Astrocyte of the cerebellum (primary cell): ENCODE measurements at regions not wholly inside any gene's neighbourhood (a gene's known extent, or its start where the extent isn't known, plus 50 kb on each side); places are given as distances from the start of the nearest gene placed in this dataset.

Experiments used
- DNase-seq: peaks from one replicate; pipeline ENCODE4 v3.0.0-alpha.2; 2011; ENCODE audit warnings: low read depth
- H3K4me3 ChIP-seq: 2 replicates; pipeline ENCODE4 v1.5.1; 2011; ENCODE audit warnings: mild to moderate bottlenecking, low read depth, low read length, moderate library complexity
- in situ Hi-C: cut with HindIII; loops from 2 replicates; pipeline ENCODE4 v1.10.0; 2017; ENCODE audit warnings: low sequenced_read_pairs
- TF ChIP-seq, protein P1 (sequence below): IDR thresholded peaks from 2 replicates; pipeline ENCODE4 v1.5.1; 2012; ENCODE audit warnings: low read length, low read depth, moderate library complexity, mild to moderate bottlenecking; ENCODE audit errors: missing control alignments

DNA sequence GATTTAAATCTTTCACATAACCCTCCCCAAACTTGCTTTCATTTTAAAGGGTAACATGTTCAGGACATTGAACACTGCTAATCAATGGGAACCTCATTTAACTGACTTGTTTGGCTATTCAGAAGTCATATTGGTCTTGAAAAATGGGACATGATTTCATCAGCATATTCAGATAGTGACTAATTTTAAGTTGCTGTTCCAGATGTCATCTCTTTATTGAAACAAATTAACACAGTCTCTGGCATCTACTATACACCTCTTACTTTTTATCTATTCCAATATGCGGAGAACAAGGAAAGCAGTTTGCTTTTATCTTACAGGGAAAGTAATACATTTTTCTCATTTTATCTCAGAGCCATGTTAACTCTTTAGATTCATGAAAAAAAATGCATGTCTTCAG is 310.1 kb downstream of the S1PR1 start:
- H3K4me3 ChIP-seq = no peak overlapping the region
- DNase-seq = no peak
- TF ChIP-seq, protein P1, sequence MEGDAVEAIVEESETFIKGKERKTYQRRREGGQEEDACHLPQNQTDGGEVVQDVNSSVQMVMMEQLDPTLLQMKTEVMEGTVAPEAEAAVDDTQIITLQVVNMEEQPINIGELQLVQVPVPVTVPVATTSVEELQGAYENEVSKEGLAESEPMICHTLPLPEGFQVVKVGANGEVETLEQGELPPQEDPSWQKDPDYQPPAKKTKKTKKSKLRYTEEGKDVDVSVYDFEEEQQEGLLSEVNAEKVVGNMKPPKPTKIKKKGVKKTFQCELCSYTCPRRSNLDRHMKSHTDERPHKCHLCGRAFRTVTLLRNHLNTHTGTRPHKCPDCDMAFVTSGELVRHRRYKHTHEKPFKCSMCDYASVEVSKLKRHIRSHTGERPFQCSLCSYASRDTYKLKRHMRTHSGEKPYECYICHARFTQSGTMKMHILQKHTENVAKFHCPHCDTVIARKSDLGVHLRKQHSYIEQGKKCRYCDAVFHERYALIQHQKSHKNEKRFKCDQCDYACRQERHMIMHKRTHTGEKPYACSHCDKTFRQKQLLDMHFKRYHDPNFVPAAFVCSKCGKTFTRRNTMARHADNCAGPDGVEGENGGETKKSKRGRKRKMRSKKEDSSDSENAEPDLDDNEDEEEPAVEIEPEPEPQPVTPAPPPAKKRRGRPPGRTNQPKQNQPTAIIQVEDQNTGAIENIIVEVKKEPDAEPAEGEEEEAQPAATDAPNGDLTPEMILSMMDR = no peak
- in situ Hi-C loops = no loop called here

DNA sequence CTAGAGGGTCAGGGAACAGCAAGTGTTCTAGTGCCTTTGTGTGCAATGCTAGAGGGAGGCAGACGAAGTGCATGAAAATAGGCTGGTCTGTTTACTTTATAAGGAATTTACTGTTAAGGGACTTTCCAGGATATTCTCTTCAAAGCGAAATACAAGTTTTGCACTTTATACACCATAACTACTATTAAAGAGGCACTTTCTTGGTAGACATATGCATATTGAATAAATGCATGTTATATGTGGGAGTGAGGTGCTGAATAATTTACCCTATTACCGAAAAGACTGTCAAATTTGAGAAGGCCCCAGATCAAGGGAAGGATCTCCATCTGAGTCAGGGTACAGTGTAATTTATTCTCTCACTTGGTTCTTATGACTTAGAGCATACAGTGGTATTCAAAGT is 310.5 kb downstream of the S1PR1 start:
- in situ Hi-C loops = no loop called here
- H3K4me3 ChIP-seq = no peak overlapping the region
- TF ChIP-seq, protein P1 = no peak
- DNase-seq = no peak

DNA sequence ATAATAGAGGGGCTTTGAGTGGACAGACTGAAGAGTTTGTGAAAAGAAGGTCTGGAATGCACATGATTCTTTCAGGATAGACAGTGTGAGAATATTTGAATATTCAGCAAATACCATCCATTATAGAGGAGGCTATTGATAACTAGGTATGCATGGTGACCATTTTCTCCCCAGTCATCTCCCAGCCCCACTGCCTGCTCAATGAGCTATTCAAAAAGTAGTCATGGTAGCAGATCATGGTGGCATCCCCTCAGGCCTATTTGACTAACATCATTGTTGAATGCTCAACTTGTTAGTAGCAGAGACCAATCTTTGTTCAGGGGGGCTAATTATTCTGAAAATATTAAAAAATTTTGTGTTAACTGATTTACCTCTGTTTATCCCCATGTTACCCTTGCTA is 311.6 kb downstream of the S1PR1 start:
- DNase-seq = no peak
- in situ Hi-C loops = no loop called here
- no peak overlapping the region for H3K4me3 ChIP-seq
- TF ChIP-seq, protein P1 = no peak

DNA sequence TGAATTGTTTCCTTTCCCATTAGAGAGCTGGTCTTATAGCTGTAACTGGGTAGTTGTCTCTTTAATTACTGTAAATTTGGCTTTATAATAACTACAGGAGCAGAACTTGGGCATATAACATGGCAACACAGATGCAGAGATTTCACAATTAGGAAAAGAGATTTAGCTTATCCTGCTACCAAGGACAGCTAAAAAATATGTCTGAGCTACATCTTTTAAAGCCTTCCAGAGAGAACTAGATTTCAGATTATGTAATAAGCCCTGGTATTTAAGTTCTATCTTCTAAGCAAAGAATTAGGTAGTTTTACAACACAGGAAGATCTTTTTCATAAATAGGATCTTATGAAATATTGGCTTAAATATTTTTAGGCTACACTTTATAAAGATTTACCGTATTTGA is 313.8 kb downstream of the S1PR1 start:
- DNase-seq = no peak
- in situ Hi-C loops = no loop called here
- TF ChIP-seq, protein P1 = no peak
- no peak overlapping the region for H3K4me3 ChIP-seq

DNA sequence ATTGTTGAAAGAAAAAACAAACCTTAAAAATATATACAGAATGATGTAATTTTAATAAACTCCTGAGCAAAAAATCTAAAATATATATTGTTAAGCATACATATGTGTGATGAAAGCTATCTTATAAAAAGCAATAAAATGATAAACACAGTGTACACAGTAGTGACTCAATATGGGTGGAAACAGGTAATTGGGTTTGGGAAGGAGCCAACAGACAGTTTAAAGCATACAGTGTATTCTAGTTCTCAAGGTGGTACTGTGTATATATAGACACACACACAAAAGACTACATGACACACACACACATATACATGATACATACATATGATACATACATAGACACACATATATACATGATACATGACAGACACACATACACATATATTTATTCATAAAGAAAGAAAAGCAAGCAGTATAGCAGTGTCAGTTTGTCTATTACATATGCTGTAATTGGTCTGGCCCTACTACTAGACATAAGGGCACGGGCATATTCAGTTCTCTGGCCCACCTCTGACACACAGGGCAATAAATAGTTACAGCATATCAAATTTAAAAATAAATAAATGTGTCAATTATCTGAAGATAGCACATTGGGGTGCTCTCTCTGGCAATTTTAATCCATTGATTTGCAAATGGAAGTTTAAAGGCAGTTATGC is 330.2 kb downstream of the S1PR1 start:
- in situ Hi-C loops = no loop called here
- no peak overlapping the region for H3K4me3 ChIP-seq
- no peak for DNase-seq
- TF ChIP-seq, protein P1 = no peak

DNA sequence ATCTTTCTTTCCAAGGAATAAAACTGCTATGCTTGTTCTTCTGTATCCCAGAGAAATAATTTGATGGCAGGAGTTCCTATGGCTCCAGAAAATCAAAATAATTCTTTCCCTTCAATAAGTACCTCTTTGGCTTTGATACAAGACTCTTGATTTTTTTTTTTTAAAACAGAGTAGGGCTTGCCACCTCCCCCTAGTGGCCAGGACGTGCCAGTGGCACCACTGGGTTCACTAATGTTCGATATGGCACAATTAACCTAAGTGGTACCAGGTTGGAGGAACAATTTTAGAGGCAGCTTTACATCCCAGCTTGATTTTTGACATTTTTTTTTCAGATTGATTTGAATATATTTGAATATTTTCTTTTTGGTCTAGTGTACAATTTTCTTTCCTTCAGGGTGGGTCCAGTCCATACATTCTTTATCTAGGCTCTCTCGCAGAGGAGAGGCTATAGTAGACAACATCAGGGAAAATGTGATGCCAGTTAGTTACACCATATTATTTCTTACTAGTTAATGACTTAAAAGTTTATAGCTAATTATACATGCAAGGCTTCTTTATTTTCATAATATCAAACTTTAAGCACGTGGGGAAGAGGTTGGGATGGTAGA is 330.9 kb downstream of the S1PR1 start:
- no peak for DNase-seq
- in situ Hi-C loops = no loop called here
- TF ChIP-seq, protein P1 = peak; percentile 87
- H3K4me3 ChIP-seq = no peak overlapping the region
